Activated CD4-positive, alpha-beta T cell treated with anti-CD3 and anti-CD28 coated beads, Interleukin-2, Interleukin-4, amounts not matched to agents 100 ng/mL and 50 ng/mL, durations not matched to agents 16 hours and 8 hours (primary cell): ENCODE measurements at regions not wholly inside any gene's neighbourhood (a gene's known extent, or its start where the extent isn't known, plus 50 kb on each side); places are given as distances from the start of the nearest gene placed in this dataset.
"Not testable (repeated sequence)": the region's sequence is repeated elsewhere in the genome, so short reads cannot be mapped to it uniquely, and the experiment has no call there.

Experiments used
- DNase-seq: peaks from one replicate; pipeline ENCODE4 v3.0.0-alpha.2; 2020; ENCODE audit warnings: low spot score

GRCh38 chr17:68141050-68141449 is 105.5 kb downstream of the KPNA2 start:
- no peak for DNase-seq

- no peak for DNase-seq
Observed at GRCh38 chr17:68142595-68142994, 105.2 kb upstream of the AMZ2 start.

GRCh38 chr17:68143425-68143824 is 104.4 kb upstream of the AMZ2 start:
- no peak for DNase-seq

GRCh38 chr17:68145088-68145487 is 102.8 kb upstream of the AMZ2 start:
- no peak for DNase-seq

GRCh38 chr17:68148936-68149335 is 98.9 kb upstream of the AMZ2 start:
- no peak for DNase-seq

GRCh38 chr17:68152161-68152571 is 95.7 kb upstream of the AMZ2 start:
- DNase-seq = no peak

- no peak for DNase-seq
Observed at GRCh38 chr17:68155692-68156091, 92.2 kb upstream of the AMZ2 start.

GRCh38 chr17:68161644-68162428 is 86.0 kb upstream of the AMZ2 start:
- no peak for DNase-seq

- DNase-seq = not testable (repeated sequence)
Observed at GRCh38 chr17:68168273-68169164, 79.3 kb upstream of the AMZ2 start.

- DNase-seq = not testable (repeated sequence)
Observed at GRCh38 chr17:68169165-68169821, 78.5 kb upstream of the AMZ2 start.

- DNase-seq = no peak
Observed at GRCh38 chr17:68169840-68170239, 78.0 kb upstream of the AMZ2 start.

GRCh38 chr17:68170246-68170645 is 77.6 kb upstream of the AMZ2 start:
- no peak for DNase-seq

- DNase-seq = peak; percentile 75
Observed at GRCh38 chr17:68172461-68172954, 75.3 kb upstream of the AMZ2 start.

GRCh38 chr17:68175416-68175815 is 72.4 kb upstream of the AMZ2 start:
- no peak for DNase-seq

GRCh38 chr17:68175905-68176304 is 71.9 kb upstream of the AMZ2 start:
- no peak for DNase-seq

- DNase-seq = no peak
Observed at GRCh38 chr17:68176718-68177117, 71.1 kb upstream of the AMZ2 start.

- DNase-seq = no peak
Observed at GRCh38 chr17:68178831-68179230, 69.0 kb upstream of the AMZ2 start.

GRCh38 chr17:68179236-68179925 is 68.5 kb upstream of the AMZ2 start:
- no peak for DNase-seq

- no peak for DNase-seq
Observed at GRCh38 chr17:68179926-68180285, 67.9 kb upstream of the AMZ2 start.

- DNase-seq = no peak
Observed at GRCh38 chr17:68182011-68182306, 65.9 kb upstream of the AMZ2 start.

- peak; percentile 76 for DNase-seq
Observed at GRCh38 chr17:68182940-68183551, 64.8 kb upstream of the AMZ2 start.

GRCh38 chr17:68184141-68184571 is 63.7 kb upstream of the AMZ2 start:
- DNase-seq = no peak
